Neural crest cell (in vitro differentiated cells): ENCODE measurements at regions not wholly inside any gene's neighbourhood (a gene's known extent, or its start where the extent isn't known, plus 50 kb on each side); places are given as distances from the start of the nearest gene placed in this dataset.
"Not testable (repeated sequence)": the region's sequence is repeated elsewhere in the genome, so short reads cannot be mapped to it uniquely, and the experiment has no call there.

Source experiments
- DNase-seq: peaks from one replicate; pipeline ENCODE4 v3.0.0; 2021; ENCODE audit warnings: low read depth, mixed read lengths, low spot score
- H3K27ac Mint-ChIP-seq: one replicate; pipeline ENCODE4 v1.8.0; 2021; ENCODE audit warnings: mild to moderate bottlenecking, mixed read lengths; ENCODE audit not compliant: unreplicated experiment
- H3K27me3 Mint-ChIP-seq: 2 replicates; pipeline ENCODE4 v1.8.0; 2021; ENCODE audit warnings: low read depth, mild to moderate bottlenecking, mixed read lengths
- H3K36me3 Mint-ChIP-seq: 2 replicates; pipeline ENCODE4 v1.8.0; 2021; ENCODE audit warnings: low read depth, mild to moderate bottlenecking, mixed read lengths
- H3K4me1 Mint-ChIP-seq: 2 replicates; pipeline ENCODE4 v1.8.0; 2021; ENCODE audit warnings: mixed read lengths
- H3K4me3 Mint-ChIP-seq: one replicate; pipeline ENCODE4 v1.8.0; 2021; ENCODE audit warnings: mild to moderate bottlenecking, mixed read lengths
- H3K9me3 Mint-ChIP-seq: 2 replicates; pipeline ENCODE4 v1.8.0; 2021; ENCODE audit warnings: mixed read lengths
- CTCF ChIP-seq: fragments of 200-600 bp; sonication (generic); conservative IDR thresholded peaks from 2 replicates; pipeline ENCODE4 v1.5.0; 2021; ENCODE audit warnings: antibody characterized with exemption, mild to moderate bottlenecking

- H3K4me1 Mint-ChIP-seq = no peaks in the 10 kb centered on the region
- H3K9me3 Mint-ChIP-seq = no peaks in the 10 kb centered on the region
- no peak overlapping the region for H3K4me3 Mint-ChIP-seq
- H3K36me3 Mint-ChIP-seq = no peaks in the 10 kb centered on the region
- no peak overlapping the region for H3K27ac Mint-ChIP-seq
- no peak for TF ChIP-seq CTCF
- no peaks in the 10 kb centered on the region for H3K27me3 Mint-ChIP-seq
- DNase-seq = no peak
These were observed 278.1 kb upstream of the SYNCRIP start for GRCh38 chr6:85920782-85921181.

GRCh38 chr6:85917522-85917921 lies 274.8 kb upstream of the SYNCRIP start:
- no peaks in the 10 kb centered on the region for H3K4me1 Mint-ChIP-seq
- no peak overlapping the region for H3K27ac Mint-ChIP-seq
- no peaks in the 10 kb centered on the region for H3K9me3 Mint-ChIP-seq
- no peak for DNase-seq
- no peak overlapping the region for H3K4me3 Mint-ChIP-seq
- H3K27me3 Mint-ChIP-seq = no peaks in the 10 kb centered on the region
- no peaks in the 10 kb centered on the region for H3K36me3 Mint-ChIP-seq
- TF ChIP-seq CTCF = no peak

GRCh38 chr6:85913001-85913400 lies 270.3 kb upstream of the SYNCRIP start:
- Mint-ChIP-seq H3K4me3 (no peak overlapping the region), H3K27me3 (no peaks in the 10 kb centered on the region), H3K4me1 (no peaks in the 10 kb centered on the region), H3K36me3 (no peaks in the 10 kb centered on the region), H3K9me3 (no peaks in the 10 kb centered on the region), H3K27ac (no peak overlapping the region)
- no peak for DNase-seq
- no peak for TF ChIP-seq CTCF

GRCh38 chr6:85912582-85912981 lies 269.9 kb upstream of the SYNCRIP start:
- H3K27ac Mint-ChIP-seq = no peak overlapping the region
- no peaks in the 10 kb centered on the region for H3K36me3 Mint-ChIP-seq
- H3K4me3 Mint-ChIP-seq = no peak overlapping the region
- TF ChIP-seq CTCF = no peak
- H3K4me1 Mint-ChIP-seq = no peaks in the 10 kb centered on the region
- H3K27me3 Mint-ChIP-seq = no peaks in the 10 kb centered on the region
- H3K9me3 Mint-ChIP-seq = peaks cover 2% of the 10 kb centered on the region
- no peak for DNase-seq

GRCh38 chr6:85911067-85911466 lies 268.4 kb upstream of the SYNCRIP start:
- H3K9me3 Mint-ChIP-seq = peaks cover 8% of the 10 kb centered on the region
- H3K4me1 Mint-ChIP-seq = no peaks in the 10 kb centered on the region
- H3K27ac Mint-ChIP-seq = no peak overlapping the region
- H3K4me3 Mint-ChIP-seq = no peak overlapping the region
- no peaks in the 10 kb centered on the region for H3K36me3 Mint-ChIP-seq
- TF ChIP-seq CTCF = no peak
- peaks cover under 1% of the 10 kb centered on the region for H3K27me3 Mint-ChIP-seq
- no peak for DNase-seq

- H3K9me3 Mint-ChIP-seq, H3K27me3 Mint-ChIP-seq, H3K4me3 Mint-ChIP-seq, H3K27ac Mint-ChIP-seq, H3K36me3 Mint-ChIP-seq, DNase-seq, H3K4me1 Mint-ChIP-seq: not testable (repeated sequence)
These were observed 265.4 kb upstream of the SYNCRIP start for GRCh38 chr6:85908120-85908519.
